ENCODE measurements at regions not wholly inside any gene's neighbourhood (a gene's known extent, or its start where the extent isn't known, plus 50 kb on each side); places are given as distances from the start of the nearest gene placed in this dataset.

DNA sequence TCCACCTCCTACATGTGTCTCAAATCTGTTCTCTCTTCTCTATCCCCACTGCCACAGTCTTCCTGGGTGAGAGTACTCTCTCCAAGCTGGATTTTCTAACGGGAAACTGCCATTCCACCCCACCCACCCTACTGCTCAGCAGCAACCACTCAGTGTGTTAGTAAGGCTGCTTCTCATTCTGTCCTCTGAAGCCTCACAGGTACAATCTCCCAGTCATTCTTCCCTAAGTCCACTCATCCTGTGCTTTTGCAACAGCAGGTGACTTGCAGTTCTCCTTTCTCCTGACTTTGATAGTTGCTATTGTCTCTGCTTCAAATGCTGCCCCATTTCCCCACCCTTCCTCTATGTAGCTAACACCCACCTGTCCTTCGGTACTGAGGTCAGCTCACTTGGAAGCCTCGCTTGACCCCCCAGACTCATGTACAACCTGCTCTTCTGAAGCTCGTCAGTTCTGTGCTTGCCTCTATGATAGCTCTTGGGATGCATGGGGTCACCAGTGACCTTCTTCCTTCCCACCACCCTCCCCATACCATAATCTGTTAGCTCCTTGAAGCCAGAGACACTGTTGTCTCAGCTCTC is 188.9 kb downstream of the RRAGC start:
- TF ChIP-seq, protein P1, sequence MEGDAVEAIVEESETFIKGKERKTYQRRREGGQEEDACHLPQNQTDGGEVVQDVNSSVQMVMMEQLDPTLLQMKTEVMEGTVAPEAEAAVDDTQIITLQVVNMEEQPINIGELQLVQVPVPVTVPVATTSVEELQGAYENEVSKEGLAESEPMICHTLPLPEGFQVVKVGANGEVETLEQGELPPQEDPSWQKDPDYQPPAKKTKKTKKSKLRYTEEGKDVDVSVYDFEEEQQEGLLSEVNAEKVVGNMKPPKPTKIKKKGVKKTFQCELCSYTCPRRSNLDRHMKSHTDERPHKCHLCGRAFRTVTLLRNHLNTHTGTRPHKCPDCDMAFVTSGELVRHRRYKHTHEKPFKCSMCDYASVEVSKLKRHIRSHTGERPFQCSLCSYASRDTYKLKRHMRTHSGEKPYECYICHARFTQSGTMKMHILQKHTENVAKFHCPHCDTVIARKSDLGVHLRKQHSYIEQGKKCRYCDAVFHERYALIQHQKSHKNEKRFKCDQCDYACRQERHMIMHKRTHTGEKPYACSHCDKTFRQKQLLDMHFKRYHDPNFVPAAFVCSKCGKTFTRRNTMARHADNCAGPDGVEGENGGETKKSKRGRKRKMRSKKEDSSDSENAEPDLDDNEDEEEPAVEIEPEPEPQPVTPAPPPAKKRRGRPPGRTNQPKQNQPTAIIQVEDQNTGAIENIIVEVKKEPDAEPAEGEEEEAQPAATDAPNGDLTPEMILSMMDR (IDR thresholded peaks at IDR 0.05; ENCODE audit: poor library complexity, severe bottlenecking), result no peak
- TF ChIP-seq EZH2 (IDR thresholded peaks at IDR 0.05; ENCODE audit: borderline replicate concordance, insufficient read depth, low read length, poor library complexity, severe bottlenecking), result no peak
- TF ChIP-seq SMC3 (conservative IDR thresholded peaks at IDR 0.05; ENCODE audit: poor library complexity), result no peak
- TF ChIP-seq, protein P2, sequence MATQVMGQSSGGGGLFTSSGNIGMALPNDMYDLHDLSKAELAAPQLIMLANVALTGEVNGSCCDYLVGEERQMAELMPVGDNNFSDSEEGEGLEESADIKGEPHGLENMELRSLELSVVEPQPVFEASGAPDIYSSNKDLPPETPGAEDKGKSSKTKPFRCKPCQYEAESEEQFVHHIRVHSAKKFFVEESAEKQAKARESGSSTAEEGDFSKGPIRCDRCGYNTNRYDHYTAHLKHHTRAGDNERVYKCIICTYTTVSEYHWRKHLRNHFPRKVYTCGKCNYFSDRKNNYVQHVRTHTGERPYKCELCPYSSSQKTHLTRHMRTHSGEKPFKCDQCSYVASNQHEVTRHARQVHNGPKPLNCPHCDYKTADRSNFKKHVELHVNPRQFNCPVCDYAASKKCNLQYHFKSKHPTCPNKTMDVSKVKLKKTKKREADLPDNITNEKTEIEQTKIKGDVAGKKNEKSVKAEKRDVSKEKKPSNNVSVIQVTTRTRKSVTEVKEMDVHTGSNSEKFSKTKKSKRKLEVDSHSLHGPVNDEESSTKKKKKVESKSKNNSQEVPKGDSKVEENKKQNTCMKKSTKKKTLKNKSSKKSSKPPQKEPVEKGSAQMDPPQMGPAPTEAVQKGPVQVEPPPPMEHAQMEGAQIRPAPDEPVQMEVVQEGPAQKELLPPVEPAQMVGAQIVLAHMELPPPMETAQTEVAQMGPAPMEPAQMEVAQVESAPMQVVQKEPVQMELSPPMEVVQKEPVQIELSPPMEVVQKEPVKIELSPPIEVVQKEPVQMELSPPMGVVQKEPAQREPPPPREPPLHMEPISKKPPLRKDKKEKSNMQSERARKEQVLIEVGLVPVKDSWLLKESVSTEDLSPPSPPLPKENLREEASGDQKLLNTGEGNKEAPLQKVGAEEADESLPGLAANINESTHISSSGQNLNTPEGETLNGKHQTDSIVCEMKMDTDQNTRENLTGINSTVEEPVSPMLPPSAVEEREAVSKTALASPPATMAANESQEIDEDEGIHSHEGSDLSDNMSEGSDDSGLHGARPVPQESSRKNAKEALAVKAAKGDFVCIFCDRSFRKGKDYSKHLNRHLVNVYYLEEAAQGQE (IDR thresholded peaks at IDR 0.05; ENCODE audit: borderline replicate concordance), result no peak
- no peak for TF ChIP-seq EP300 (conservative IDR thresholded peaks at IDR 0.05; ENCODE audit: poor library complexity, severe bottlenecking)
- no peak for TF ChIP-seq POLR2AphosphoS5 (IDR thresholded peaks at IDR 0.05)
- no peak for TF ChIP-seq TAF1 (IDR thresholded peaks at IDR 0.05; ENCODE audit: low read depth)
- TF ChIP-seq RAD21 (conservative IDR thresholded peaks at IDR 0.05), result no peak
- TF ChIP-seq MXI1 (conservative IDR thresholded peaks at IDR 0.05; ENCODE audit: poor library complexity, severe bottlenecking), result no peak

Measured in neural cell (in vitro differentiated cells).